ENCODE measurements at regions not wholly inside any gene's neighbourhood (a gene's known extent, or its start where the extent isn't known, plus 50 kb on each side); places are given as distances from the start of the nearest gene placed in this dataset.
"Not testable (repeated sequence)": the region's sequence is repeated elsewhere in the genome, so short reads cannot be mapped to it uniquely, and the experiment has no call there.

- TF ChIP-seq CTCF (CRISPR knock-in tag; IDR thresholded peaks at IDR 0.05); NR2F2 (IDR thresholded peaks at IDR 0.05; ENCODE audit: borderline replicate concordance, low read depth): not testable (repeated sequence)
Measured at GRCh38 chr18:71303743-71304142, 1014.9 kb downstream of the SOCS6 start.

Measured in HepG2 (cell line).